Fibroblast of skin of abdomen (primary cell): ENCODE measurements at regions not wholly inside any gene's neighbourhood (a gene's known extent, or its start where the extent isn't known, plus 50 kb on each side); places are given as distances from the start of the nearest gene placed in this dataset.

Experiments used
- DNase-seq: peaks from one replicate; pipeline ENCODE4 v3.0.0-alpha.2; 2013

GRCh38 chr14:54094765-54095164 is 138.1 kb upstream of the BMP4 start:
- DNase-seq, result no peak

GRCh38 chr14:54098536-54098935 is 141.9 kb upstream of the BMP4 start:
- no peak for DNase-seq

GRCh38 chr14:54102051-54102456 is 145.4 kb upstream of the BMP4 start:
- DNase-seq, result no peak

GRCh38 chr14:54102530-54102929 is 145.9 kb upstream of the BMP4 start:
- DNase-seq, result no peak

- no peak for DNase-seq
These were observed 148.0 kb upstream of the BMP4 start for GRCh38 chr14:54104601-54105145.

GRCh38 chr14:54105406-54105805 is 148.8 kb upstream of the BMP4 start:
- no peak for DNase-seq

GRCh38 chr14:54105898-54106297 is 149.3 kb upstream of the BMP4 start:
- DNase-seq, result no peak

- no peak for DNase-seq
These were observed 150.2 kb upstream of the BMP4 start for GRCh38 chr14:54106661-54107377.

- peak; percentile 83 for DNase-seq
These were observed 152.2 kb upstream of the BMP4 start for GRCh38 chr14:54108481-54109471.

GRCh38 chr14:54109521-54110120 is 153.0 kb upstream of the BMP4 start:
- DNase-seq, result no peak

- no peak for DNase-seq
These were observed 158.3 kb upstream of the BMP4 start for GRCh38 chr14:54114941-54115340.

- DNase-seq, result no peak
These were observed 159.7 kb upstream of the BMP4 start for GRCh38 chr14:54116198-54116885.

GRCh38 chr14:54116972-54117371 is 160.3 kb upstream of the BMP4 start:
- DNase-seq, result peak; percentile 18

- no peak for DNase-seq
These were observed 160.8 kb upstream of the BMP4 start for GRCh38 chr14:54117396-54117795.

- DNase-seq, result no peak
These were observed 161.3 kb upstream of the BMP4 start for GRCh38 chr14:54117924-54118323.

GRCh38 chr14:54120260-54120659 is 163.6 kb upstream of the BMP4 start:
- DNase-seq, result no peak

GRCh38 chr14:54121466-54122027 is 164.9 kb upstream of the BMP4 start:
- DNase-seq, result peak; percentile 16

- no peak for DNase-seq
These were observed 167.2 kb upstream of the BMP4 start for GRCh38 chr14:54123841-54124240.

GRCh38 chr14:54125109-54125508 is 168.5 kb upstream of the BMP4 start:
- DNase-seq, result no peak

- DNase-seq, result no peak
These were observed 170.3 kb upstream of the BMP4 start for GRCh38 chr14:54126947-54127346.

- DNase-seq, result no peak
These were observed 170.9 kb upstream of the BMP4 start for GRCh38 chr14:54127526-54127925.
